ENCODE measurements at regions not wholly inside any gene's neighbourhood (a gene's known extent, or its start where the extent isn't known, plus 50 kb on each side); places are given as distances from the start of the nearest gene placed in this dataset.

DNA sequence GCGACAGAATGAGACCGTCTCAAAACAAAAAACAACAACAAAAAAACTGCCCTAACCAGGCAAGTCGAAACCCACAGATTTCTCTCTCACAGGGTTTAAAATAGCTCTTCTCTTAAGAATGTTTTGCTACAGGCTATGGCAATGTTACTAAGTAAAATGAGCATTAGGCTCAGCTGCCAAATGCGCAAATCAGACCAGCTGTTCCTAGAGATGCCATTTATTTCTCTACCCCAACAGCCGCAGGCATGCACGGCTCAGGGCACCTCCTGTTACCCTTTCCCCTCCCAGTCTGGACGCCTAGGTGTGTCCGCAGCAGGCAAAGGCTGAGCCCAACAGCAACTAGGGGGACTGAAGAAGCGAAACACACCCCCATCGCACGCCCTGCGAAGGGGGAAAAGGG, 168.3 kb upstream of the MBL2 start:
- DNase-seq: no peak

DNA sequence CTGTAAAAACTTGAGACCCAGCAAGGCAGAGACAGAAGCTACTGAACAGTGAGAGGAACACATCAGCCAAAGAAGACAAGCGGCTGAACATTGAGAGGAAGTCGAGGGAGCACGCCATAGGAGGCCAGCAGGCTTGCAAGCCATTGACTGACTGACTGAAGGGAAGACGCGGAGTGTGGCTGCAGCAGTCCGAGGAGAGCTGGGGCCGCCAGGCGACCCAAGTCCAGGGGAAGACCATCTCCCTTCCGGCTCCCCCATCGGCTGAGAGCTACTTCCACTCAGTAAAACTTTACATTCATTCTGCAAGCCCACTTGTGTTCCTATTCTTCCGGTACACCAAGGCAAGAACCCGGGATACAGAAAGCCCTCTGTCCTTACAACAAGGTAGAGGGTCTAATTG, 167.3 kb upstream of the MBL2 start:
- no peak for DNase-seq

DNA sequence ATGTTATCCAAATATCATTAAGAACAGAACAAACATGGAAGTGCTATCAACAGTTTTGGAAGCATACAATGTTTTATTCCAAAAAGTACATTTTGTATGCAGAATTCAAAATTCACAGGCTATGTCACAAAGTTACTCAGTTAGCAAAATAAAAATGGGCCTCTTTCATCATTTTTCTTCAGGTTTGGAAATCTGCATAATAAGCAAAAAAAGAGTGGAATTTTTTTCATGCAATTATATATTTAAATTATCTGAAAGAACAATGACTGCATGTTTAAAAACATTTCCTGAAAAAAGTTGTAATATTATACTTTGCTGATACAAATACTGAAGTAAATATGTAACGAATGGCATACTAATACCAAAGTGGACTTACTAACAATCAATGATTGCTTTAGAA, 161.2 kb upstream of the MBL2 start:
- DNase-seq: no peak

DNA sequence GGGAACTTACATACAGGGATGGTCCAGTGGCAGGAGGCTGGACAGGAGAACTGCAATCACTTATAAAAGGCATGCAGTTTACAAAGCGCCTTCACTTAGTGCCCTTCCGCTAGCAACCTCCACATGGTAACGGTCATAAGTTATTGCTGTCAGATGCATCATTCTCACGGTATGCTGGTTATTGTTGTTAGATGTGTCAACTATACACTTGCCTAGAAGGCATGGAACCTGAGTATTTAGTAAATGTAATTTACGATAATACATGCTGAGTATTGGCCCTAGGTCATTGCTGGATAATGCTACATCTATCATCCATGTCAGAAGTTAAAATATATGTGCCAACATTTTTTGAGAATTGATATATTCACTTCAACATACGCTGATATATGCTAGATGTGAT, 155.1 kb upstream of the MBL2 start:
- no peak for DNase-seq

DNA sequence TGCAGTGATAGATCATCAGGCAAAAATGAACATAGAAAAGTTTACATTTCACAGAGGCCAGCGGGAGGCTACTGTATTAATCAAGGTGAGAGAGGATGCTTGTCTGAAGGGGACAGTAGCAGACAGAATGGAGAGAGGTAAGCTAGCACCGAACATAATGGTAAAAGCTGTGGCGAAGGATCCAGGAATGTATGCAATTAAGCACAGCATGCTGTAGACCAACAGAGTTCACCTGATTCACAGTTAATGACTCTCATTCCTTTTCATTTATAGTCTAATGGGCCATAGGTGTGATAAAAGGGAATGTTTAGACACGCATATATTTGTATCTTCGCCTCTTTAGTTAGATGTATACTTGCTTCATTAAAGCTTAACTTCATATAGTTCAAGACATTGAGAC, 150.9 kb upstream of the MBL2 start:
- DNase-seq: no peak

DNA sequence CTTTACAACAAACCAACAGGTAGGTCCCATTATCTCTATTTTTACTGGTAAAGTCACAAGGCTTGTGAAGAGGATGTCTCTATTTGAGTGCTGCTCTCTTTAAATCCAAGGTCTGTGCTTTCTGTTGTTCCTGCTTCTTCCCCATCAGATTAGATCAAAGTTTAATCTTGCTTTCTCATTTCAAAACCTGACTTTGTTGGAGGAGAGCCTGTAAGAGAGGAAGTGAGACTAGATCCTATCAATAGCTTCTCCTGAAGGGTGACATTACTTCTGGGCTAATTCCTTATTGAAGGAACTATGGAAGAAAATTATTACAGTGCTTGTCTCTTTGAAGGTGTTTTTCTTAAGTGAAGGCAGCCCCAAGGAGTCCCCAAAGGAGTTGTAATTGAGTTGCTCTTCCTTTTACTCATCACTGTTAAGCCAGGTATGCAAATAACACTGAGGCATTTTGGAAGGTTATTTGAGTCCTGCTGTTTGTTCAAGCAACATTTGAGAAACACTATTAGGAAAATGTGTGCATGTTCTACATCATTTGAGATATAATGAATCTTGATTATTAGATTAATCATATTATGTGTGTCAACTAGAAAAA, 146.2 kb upstream of the MBL2 start:
- no peak for DNase-seq

DNA sequence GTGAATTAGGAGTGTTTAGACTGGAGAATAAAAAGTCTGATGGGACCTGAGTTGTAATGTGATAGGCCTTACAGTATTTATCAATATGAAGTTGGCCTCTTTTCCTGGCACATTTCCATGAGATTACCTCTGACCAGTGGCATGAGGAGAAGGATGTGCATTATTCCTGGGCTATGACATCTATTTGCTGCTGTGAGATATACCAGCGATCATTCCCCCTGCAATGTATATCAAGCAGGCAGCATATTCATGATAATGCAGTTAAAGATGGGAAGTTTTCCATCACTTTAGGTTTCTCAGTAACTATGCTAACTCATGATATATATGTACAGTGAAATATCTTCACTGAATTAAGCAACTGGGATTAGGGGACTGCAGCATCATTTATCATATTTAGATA, 142.8 kb upstream of the MBL2 start:
- DNase-seq: no peak

DNA sequence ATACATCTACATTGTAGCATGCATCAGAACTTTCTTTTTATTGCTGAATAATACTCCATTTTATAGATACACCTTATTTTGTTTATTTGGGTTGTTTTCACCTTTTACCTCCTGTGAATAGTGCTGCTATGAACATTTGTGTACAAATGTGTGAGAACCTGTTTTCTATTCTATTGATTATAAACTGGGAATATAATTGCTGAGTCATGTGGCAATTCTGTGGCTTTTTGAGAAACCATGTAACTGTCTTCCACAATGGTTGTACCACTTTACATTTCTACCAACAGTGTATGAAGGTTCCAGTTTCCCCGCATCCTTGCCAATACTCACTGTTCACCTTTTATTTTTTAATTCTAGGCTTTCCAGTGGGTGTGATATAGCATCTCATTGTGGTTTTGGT, 138.6 kb upstream of the MBL2 start:
- DNase-seq: no peak

DNA sequence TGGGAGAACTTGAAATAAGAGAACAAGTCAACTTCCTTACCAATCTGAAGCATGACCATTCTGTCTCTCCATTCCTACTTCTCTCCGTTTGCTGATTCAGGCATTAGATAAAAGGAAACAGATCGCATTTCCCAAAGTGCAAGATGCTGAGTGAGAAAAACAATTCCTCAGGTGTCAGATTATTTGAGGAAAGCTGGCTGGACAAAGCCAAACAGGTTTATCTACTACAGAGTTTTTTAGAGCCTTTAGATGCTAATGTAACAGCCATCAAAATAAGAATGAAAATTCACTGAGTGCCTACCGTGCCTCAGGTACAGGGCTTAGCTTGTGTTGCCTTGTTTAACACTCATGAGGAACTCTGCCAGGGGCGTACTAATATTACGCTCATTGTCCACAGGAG, 135.9 kb upstream of the MBL2 start:
- no peak for DNase-seq

DNA sequence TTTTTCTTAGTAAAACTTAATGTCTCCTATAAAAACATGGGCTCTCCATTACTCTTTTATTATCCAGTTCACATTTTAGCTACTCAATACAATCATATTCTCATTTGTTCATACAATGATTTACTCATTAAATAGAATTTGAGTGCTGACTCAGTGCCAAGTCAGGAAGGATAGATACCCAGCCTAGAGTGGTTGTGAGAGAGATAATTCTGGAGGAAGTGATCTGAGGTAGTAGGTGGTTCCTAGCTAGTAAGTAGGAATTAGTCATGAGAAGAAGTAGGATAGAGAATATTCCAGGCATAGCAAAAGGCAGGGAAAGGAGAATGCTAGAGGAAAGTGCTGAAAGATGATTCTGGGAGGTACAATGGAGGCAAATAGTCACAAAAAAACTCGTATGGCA, 133.5 kb upstream of the MBL2 start:
- no peak for DNase-seq

DNA sequence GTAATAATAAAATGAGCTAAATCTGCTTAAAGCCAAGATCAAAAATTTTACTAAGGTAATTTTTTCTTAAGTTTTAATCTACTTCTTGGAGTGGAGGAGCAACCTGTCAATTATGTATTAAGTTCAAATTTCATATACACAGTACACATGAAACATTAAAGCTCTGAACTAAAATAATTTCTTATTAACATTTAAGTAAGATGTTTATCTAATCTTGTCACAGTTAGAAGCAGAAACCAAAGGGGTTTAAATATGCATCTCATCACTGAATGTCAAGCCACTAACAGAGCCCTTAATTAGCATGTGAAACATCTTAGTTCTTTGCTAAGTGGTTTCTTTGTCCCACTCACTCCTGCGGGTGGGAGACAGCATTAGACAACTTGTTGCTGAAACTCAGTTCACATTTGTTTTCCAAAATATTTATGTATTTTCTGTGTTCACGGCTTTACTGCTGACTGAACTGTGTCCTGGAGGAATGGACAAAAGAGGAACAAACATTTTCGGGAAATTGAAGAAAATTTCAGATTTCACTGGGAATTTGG, 130.9 kb upstream of the MBL2 start:
- no peak for DNase-seq

DNA sequence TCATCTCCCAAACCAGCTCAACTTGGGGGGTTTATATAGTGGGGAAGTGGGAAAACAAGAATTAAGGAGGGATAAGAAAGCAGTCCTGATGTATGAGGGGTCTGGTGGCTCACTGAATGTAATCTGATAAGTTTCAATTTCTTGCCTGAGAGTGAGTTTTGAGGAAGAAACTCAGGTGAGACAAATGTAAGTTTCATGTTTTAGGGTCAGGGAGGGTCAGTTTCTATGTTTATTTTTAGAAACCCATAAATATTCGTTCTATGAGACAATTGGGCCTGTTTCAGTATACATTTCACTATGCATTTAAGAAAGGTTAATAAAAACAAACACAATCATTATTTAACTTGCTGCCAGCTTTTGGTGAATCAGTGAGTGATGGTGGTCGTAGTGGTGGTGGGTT, 128.0 kb upstream of the MBL2 start:
- DNase-seq: no peak

DNA sequence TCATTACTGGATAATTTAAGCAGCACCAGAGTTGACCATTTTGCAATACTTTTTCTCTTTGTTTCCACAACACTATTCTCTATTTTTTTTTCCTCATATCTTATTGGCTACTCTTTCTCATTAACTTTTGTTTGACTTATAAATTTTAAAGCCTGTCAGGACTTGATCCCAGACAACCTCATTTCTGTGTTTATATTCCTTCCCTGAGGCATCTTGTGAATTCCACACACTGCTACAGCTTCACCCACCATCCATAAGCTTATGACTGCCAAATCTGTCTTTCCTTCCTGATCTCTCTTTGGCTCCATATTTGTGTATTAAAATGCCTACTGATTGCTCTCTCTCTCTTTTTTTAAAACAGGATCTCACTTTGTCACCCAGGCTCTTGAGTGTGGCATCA, 124.6 kb upstream of the MBL2 start:
- no peak for DNase-seq

DNA sequence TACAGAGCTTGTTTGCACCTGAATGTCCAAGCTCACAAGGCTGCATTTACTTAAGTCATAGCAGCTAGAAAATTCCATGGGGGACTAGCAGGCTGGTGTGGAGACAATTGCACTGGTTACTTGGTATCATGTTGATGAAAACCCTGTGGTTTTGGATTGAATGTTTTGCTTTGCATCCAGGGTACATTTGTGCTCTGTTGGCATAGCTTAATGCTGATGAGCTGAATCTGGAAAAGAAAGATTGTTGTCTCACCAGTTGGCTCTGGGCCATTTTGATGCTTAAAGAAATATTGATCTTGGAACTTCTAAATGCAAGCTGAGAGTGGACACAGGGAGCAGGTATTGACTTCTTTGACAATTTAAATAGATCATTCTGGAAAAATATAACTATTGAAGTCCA, 122.5 kb upstream of the MBL2 start:
- DNase-seq: no peak

DNA sequence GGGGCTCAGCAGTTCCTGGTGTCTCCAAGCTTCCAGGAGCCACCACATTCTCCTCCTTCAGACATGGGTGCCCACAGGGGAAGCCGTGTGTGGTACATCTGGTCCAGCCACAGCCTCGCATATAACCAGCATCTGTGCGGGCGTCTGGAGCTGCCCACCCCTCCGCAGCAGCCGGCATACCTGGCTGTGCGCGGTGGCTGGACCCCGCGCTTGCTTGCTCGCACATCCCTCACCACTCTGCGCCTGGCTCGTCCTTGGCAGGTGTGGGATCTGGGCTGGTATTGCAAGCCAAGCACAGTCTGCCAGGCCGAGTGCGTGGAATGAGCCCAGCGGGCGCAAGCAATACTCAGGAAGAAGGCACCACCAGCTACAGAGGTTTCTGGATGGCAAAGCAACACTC, 117.7 kb upstream of the MBL2 start:
- DNase-seq: no peak

DNA sequence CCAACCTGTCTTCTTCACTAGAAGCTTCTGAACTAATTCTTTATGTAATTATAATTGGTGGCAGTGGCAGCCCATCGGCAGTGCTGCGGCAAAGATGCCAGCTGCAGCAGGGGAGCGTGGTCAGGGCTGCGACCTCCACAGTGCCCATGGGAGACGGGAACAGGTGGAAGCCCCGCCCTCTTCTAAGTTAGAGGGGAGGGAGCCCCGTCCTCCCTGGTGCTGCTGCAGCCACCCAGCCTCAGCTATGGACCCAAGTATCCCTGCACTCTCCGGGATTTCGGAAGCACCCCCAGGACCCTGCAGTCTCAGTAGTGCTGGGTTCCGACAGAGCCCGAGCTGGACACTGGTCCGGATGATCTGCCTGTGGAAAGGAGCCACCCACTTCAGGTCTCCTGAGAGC, 117.0 kb upstream of the MBL2 start:
- DNase-seq: no peak

DNA sequence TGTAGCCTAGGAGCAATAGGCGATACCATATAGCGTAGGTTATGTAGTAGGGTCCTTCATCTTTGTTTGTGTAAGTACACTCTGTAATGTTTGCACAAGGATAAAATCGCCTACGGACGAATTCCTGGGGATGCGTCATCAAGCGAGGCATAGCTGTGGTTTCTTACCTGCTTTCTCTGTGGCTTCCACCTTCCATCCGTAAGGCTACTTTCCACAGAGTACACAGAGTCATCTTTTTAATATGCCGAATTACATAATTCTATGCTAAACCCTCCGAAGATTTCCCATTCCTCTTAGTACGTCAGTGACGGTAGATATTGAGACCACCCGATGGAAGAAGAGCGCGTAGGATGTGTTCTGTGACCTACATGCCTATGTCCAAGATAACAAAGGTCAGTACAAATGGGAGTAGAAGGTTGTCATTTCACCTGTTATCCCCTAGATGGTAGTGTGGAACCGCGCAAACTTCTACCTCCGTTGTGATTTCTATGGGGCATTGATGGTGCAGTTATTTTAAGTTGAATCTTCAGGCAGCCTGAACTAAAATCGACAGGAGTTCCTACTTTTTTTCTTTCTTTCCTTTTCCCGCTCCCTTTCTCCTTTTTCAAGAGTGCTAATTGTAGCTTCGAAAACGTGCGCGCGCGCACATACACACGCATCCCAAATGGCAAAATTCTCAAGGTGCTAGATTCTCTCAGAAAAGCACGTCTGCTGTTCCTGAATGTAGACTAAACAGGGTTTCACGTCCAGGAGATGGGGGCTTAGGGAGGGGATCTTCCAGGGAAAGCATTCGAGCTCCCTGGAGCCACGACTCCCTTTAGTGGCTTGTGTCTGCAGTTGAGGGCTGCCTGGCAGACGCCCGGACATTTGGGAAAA, 111.7 kb upstream of the MBL2 start:
- no peak for DNase-seq

DNA sequence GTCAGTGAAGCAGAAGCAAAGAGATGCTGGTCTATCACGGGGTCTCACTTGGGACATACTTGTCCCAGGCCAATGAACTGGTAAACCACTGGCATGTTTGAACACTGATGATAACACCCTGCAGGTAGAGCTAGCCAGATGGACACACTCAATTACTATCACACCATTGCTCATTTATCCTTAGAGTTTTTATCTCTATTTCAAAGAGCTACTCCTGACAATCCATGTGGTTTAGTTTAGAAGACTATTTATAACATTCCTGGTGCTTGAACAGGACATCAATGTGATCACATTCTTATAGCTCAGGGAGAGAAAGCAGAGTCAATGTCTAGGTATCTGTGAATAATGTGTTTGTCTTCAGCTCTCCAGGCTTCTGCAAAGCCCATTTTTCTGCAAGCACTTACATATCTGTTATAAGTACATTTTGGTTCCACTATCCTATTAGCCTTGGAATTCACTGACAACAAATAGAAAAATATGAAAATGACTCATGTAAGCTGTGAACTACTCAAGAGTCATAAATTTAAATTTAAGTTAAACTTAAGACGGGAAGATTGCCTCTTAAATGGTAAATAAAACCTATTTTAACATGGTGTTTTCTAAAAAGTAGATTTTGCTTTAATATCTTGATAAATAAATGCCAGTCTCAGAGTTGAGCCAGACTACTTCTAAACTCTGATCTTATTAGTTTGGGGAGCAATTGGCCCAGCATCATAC, 106.7 kb upstream of the MBL2 start:
- DNase-seq: no peak

DNA sequence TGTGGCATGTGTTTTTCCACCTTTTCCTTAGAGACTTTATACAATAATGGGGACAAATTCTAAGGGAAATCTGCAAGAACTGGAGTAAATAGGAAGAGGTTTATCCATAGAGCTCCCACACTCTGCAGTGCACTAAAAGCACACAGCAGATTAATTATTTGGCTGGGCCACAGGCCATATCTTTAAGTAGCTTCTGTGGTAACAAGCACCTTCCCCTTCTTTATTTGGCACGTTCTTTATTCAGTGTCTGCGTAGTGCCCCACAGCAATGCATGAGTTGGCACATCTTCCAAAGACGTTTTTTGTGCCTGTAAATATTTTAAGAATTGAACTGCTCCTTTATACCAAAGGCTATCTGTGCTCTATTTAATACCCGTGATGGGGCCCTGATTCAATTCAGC, 104.9 kb upstream of the MBL2 start:
- no peak for DNase-seq

DNA sequence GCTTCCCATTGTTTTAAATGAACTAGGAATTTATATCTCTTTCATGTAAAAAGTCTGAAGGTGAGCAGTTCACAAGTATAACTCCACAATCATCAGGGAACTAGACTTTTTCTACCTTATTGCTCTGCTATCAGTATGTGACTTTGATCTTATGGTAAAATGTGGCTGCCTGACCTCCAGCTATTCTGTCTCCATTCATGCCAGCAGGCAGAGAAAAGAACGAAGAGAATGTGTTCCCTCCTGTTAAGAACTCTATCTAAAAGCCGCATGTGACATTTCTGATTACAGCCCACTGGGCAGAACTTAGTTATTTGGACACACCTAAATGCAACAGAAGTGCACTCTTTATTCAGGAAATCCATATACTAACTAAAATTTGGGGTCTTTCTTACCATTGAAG, 102.8 kb upstream of the MBL2 start:
- DNase-seq: no peak

DNA sequence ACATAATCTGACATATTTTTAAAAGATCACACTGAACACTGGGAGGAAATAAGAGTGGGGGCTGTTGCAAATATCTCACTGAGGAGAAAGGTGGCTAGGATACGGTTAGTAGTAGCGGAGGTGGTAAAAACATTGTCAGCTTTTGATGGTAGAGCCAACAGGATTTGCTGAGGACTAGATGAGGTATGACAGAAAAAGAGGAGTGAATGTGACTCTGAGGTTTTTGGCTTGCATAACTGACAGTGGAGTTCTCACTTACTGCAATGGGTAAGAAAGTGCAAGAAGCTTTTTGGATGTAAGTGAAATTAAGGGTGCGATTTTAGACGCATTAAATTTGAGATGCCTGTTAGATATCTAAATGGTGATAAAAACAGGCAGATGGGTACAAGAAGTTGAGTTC, 102.0 kb upstream of the MBL2 start:
- no peak for DNase-seq

DNA sequence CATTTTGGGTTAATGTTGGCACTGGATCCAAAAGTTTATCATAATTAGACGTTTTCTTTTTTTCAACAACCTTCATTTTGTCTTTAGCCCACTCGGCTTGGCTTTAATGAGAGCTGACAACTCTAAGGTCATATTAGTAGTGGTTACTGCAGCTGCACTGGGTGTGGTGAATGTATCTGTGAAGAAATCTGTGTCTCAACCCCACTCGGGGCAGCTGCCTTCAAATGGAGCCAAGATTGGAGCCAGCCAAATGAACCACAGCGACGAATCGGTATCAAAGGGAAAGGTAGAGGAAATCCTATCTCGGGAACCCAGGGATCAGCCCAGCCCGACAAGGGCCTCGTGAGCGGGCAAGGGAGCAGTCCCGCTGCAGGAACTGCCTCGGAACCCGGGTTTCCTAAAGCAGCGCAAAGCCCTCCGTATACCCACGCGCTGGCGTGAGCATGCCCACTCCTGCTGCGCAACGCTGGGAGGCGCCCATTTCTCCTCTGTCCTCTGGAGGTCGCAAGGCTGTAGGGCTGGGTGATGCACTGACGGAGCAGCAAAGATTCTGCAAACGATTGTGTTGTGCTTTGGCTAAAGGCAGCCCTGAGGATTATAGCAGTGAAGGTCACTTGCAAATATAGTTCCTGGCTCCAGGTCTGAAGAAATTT, 98.7 kb upstream of the MBL2 start:
- no peak for DNase-seq

DNA sequence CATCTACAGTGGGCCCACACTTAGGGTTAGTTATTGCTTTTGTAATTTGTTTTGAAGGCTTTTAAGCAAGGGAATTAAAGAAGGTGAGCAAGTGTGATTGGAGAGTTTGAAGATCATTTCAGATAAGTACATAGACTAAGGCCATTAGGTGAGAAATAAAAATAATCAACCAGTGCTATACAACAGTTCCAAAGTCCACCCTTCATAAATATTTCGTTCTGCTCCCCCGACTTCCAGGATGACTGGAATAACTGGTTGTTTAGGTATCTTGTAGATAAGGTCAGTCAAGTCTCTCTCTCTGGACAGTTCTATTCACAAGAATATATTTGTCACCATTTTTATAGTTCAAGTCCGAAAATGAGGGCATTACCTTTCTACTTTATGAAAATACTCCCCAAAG, 98.0 kb upstream of the MBL2 start:
- DNase-seq: no peak

DNA sequence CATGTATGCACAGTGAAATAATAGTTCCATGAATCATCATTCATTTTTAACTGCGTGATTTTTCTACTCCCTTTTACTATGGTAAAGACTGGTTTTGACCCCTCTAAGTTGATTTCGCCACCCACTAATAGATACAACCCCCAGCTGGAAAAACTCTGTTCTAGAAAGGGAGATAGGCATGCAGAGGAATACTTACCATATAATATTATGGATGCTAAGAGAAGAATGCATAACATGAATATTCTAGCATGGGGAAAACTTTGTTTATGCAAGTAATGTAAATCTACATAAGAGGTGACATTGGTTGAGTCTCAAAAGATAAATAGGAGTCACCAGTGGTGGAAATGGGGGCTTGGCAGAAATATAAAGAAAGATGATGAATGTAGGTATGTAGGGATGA, 97.3 kb upstream of the MBL2 start:
- DNase-seq: no peak

Data from NCI-H2029 treated with DMSO at 0.1 percent for 48 hours (cell line).